ENCODE measurements at regions not wholly inside any gene's neighbourhood (a gene's known extent, or its start where the extent isn't known, plus 50 kb on each side); places are given as distances from the start of the nearest gene placed in this dataset.
"Not testable (repeated sequence)": the region's sequence is repeated elsewhere in the genome, so short reads cannot be mapped to it uniquely, and the experiment has no call there.

DNA sequence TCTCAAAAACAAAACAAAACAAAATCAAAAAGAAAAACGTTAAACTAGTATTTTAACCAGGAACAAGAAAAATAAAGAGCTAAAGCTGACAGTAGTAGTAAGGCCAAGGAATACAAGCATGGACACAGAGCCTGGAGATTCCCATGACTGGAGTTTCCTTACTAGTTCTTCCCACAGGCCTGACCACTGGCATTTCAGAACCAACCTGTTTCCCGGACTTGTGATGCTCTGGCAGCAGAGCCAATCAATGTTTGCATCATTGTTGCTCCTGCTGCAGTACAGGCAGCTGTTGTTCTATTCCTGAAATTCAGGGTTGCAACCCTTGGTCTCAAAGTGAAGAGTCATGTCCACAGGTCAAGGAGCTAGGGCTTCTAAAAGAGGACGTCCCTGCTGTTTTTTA, 111.3 kb upstream of the WARS2 start:
- intact Hi-C loops (cut with micrococcal nuclease), result no loop called here

DNA sequence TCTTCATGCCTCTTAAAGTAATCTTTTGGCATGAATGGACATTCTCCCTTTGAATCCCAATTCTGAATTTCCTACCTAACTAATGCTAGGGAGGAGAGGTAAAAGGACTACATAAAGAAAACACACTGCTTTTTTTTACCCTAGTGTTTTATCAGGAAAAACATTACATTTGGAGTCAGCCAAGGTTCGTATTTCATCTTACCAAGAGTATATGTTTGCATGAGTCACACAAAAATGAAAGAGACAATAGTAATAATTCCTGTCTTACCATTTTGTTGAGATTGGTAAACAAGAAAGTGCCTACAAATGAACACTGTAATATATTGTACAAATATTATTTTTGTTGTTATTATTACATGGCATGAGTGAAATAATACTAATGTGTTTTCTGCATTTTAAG, 112.9 kb upstream of the WARS2 start:
- intact Hi-C loops (cut with micrococcal nuclease), result no loop called here

DNA sequence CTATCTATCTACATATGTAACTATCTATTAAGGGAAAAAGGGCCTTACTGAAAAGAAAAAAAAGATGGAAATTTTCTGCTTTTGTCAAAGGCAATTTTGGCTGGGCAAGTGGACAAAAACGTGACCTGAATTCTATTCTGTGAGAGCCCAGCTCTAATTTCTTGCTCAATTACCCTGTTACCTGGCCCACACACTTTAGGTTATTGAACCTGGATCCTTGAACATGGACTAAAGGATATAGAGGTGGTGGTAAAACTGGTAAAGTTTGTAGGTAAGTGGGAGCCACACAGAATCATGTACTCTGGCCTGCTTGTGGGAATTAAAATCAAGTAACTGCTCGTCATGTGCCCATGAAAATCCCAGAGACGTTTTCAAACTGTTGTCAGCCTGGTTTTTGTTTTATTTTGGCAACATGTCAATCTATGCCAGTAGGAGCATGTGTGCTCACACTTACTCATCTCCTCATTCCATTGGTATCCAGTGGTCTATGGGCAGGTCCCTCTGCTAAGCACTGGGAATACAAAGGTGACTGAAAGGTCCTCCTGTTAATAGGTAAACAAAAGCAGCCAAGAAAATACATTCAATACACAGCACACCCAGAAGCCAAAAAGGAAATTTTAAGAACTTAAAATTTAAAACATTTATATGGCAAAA, 113.7 kb upstream of the WARS2 start:
- intact Hi-C loops (cut with micrococcal nuclease), result no loop called here

DNA sequence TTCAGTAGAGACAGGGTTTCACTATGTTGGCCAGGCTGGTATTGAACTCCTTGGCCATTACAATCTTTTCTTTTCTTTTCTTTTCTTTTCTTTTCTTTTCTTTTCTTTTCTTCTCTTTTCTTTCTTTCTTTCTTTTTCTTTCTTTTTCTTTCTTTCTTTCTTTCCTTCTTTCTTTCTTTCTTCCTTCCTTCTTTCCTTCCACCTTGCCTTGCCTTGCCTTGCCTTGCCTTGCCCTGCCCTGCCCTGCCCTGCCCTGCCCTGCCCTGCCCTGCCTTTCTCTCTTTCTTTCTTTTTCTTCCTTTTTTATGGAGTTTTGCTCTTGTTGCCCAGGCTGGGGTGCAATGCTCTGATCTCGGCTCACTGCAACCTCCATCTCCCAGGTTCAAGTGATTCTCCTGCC, 112.5 kb upstream of the HAO2 start:
- intact Hi-C loops (cut with micrococcal nuclease), result not testable (repeated sequence)

DNA sequence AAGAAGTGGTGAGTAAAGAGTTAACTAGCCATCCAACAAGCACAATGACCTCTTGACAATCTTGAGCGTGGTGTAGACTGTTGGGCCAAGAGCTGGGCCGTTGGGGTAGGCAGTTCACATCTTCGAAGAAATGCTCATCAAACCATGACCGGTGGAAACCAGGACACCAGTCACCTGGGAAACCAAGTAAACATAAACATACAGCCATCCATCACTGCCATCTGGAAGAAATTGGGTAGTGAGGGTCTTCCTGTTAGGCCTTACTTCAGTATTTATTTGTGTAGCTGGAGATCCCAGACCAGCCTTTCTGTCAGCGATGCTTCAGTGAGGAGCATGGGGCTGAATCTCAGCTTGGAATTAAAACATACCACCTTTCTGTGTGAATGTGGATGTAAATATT, 108.1 kb upstream of the HAO2 start:
- intact Hi-C loops (cut with micrococcal nuclease), result no loop called here

DNA sequence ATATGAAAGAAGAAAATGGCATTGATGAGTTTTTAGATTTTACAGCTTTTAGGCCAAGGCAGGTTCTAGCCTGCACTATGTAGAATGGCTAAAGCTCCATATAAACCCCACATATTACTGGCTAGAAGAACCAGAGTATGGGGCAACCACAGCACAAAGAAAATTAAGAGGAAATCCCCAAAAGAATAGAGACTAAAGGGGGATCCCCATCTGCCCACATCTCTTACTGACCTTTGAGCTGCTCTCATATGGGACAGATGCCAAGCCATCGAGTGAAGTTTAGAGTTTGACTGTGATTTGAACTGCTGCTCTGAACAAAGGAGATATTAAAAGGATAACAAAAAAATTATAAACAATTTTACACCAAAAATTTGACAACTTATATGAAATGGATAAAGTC, 102.2 kb upstream of the HAO2 start:
- intact Hi-C loops (cut with micrococcal nuclease), result no loop called here

DNA sequence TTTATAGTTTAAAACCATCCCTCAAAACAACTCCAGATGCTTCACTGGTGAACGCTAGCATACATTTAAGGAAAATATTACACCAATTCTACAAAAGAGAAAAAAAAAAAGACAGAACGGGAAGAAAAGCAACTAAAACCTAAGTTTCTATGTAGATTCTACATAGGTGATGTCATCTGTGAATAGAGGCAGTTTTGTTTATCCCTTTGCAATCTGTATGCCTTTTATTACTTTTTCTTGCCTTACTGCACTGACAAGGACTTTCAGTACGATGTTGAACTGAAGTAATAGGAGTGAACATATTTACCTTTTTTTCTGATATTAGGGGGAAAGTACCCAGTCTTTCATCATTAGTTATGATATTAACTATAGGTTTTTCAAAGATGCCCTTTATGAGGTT, 101.7 kb upstream of the HAO2 start:
- intact Hi-C loops (cut with micrococcal nuclease), result no loop called here

DNA sequence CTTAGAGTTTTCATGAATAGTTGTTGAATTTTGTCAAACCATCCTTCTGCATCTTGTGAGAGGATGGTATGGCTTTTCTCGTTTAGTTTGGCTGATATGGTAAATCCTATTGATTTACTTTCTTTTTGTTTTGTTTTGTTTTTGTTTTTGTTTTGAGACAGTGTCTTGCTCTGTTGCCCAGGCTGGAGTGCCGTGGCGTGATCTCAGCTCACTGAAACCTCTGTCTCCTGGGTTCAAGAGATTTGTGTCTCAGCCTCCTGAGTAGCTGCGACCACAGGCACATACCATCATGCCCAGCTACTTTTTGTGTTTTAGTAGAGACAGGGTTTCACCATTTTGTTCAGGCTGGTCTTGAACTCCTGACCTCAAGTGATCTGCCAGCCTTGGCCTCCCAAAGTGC, 101.3 kb upstream of the HAO2 start:
- intact Hi-C loops (cut with micrococcal nuclease), result not testable (repeated sequence)

DNA sequence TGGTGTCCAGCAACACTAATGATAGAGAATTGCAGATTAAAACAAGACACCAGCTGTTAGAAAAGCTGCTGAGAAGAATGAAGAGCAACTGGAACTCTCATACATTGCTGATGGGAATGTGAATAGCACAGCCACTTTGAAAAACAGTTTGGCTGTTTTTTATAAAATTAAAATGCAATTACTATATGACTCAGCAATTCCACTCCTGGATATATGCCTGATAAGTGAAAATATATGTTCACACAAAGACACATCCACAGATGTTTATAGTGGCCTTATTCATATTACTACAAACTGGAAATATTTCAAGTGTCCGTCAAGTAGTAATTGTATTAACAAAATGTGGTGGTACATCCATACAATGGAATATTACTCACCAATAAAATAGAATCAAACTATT, 99.7 kb upstream of the HAO2 start:
- intact Hi-C loops (cut with micrococcal nuclease), result no loop called here

DNA sequence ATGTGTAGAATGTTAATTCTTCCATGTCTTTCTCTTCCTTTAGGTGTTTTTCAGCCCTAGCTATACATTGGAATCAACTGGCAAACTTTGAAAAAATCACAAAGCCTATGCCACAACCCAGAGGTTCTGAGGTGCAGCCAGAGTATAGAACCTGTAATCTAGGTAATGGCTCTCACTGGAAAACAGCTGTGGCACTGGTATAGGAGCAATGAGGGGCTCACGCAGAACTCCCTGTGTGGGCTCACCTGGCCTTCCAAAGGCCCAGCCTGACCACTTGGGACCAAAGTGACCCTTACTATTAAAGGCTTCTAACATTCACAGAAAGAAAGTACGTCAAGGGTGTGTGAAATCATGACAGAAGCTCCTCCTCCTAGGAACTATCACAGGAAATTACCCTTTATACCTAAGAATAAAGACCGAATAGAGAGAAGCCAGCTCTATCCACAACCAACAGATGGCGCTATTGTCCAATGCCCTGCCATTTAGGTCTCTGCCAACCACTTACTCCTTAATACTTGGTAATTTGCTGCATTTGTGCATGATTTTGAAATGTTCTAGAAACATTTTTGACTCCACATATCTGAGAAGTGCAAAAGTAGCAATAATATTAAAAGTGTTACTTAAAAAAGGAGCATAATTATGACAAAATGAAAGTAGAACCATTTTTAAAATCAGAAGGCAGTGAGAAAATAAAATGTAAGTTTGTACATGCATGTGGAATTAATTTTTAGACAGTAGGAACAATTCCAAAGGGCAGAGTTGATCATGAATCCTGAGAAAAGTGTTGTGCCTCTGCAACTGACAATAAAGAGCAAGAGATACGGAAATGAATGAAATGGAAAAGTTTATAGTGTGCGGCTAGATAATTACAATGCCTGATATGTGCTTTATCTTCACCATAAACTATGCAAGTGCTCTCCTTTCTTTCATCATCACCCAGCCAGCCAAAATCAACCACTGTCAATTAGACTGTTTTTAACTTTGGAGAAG, 93.1 kb upstream of the HAO2 start:
- intact Hi-C loops (cut with micrococcal nuclease), result loop anchor here (1.0 to 5.0 kb wide), 2 partner anchors 92 to 337 kb away; no protein-coding TSS in a partner anchor

DNA sequence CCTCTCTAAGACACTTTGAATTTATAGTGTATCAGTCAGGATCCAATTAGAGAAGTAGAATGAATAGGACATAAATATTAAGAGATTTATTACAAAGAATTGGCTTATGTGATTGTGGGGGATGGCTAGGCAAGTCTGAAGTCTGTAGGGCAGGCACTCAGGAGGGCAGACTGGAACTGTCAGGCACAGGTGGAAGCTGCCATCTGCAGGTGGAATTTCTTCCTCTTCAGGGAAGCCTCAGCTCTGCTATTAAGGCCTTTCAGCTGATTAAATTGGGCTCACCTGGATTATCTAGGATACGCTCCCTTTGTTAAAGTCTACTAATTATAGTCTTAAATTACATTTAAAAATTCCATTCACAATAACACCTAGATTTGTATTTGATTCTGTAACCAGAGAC, 92.0 kb upstream of the HAO2 start:
- intact Hi-C loops (cut with micrococcal nuclease), result loop anchor here (5.0 kb wide), 1 partner anchor 336 kb away; no protein-coding TSS in a partner anchor

DNA sequence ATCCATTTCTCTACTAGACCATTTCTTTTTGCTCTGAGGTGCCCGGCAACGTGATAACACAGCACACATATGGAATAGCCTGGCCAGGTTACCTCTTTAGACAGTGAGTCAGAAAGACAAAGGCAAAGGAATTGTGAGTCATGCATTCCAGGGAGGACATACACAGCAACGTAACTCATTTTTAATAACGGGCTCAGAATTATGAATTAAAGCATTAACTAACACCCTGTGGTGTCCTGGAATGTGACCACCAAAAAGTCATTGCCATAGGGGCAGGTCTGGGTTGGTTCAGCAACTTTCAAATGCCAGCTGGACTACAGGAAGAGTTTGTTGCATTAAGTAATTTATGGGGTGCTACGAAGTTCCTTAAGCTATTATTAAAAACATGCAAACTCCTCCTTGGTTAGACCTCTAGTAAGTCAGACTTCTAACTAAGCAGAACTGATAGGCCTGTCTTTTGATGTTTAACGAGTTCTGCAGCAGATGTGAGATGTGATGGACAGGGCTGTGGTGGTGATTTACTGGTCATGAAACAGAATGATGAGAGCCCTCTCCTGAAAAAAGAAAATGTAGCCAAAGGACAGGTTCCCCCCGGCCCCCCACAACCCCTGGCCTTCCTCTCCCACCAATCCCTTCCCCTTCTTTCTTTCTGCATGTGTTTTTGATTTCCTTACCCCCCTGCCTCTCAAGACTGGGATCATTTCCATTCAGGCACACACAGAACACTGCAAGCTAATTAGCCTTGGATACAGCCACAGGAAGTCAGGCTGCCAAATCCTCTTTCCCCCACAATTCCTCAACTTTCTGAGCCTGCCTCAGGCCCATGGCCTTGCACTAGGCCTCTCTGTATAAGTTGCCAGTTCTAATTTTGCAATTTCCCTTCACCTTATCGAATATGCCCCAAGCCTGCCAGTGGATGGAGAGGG, 88.9 kb upstream of the HAO2 start:
- intact Hi-C loops (cut with micrococcal nuclease), result loop anchor here (5.0 kb wide), 1 partner anchor 333 kb away; no protein-coding TSS in a partner anchor

DNA sequence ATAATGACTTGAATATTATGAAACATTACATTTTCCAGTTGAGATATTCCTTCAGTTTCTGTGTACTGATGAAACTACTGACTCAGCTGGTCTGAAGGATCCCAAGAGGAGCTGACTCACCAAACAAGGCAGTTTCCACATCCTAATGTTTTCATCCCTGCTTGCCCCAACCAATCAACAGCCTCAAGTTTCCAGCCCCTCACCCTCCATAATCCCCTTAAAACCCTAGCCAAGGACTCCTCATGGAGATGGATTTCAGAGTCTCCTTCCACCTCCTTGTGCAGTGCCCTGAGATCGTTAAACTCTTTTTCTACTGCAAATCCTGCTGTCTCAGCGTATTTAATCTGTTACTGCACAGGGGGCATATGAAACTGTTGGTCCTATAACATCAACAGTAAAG, 83.1 kb upstream of the HAO2 start:
- intact Hi-C loops (cut with micrococcal nuclease), result no loop called here

DNA sequence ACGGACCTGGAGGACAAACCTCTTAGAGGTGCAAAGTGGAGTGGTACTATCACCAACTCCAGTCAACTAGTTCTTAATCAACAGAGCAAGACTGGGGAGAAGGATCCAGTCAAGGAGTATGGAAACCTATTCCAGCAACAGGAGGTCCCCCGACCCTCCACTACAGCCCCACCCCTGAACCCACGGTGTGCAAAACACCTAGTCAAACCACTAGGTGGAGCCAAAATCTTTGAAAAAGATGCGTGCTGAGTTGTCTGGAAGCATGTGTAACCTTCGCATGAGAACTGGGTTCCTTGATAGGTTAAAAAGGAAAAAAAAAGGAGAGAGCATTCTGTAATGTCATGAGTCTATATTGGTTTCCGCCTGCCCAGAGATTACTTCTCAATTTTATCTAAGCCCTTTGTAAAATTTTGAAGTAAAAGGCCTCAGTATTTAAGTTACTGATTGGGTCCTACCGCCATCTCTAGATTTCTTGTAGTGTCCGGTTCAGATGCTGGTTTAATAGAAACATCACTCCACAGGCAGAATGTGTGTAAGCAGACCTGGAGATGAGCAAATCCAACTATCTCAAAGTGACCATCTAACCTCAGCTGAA, 81.9 kb upstream of the HAO2 start:
- intact Hi-C loops (cut with micrococcal nuclease), result loop anchor here (1.0 to 2.0 kb wide), 3 partner anchors 40 to 388 kb away; no protein-coding TSS in a partner anchor

DNA sequence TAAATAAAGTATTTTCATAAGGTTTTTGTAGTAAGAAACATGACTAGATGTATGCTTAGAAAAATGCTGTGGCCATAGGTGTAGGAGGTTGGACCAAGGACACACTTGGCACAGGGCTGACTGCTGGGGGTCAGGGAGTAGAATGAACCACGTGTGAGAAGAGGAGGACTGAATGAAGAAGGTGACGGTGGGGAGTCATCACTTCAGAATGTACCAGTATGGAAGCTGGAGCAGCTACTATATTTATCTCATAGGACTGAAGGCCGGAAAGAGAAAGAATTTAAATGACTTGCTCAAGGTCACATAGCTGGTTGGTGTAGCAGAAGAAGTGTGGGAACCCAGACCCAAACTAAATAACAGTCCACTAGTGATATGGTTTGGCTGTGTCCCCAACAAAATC, 79.8 kb upstream of the HAO2 start:
- intact Hi-C loops (cut with micrococcal nuclease), result no loop called here

DNA sequence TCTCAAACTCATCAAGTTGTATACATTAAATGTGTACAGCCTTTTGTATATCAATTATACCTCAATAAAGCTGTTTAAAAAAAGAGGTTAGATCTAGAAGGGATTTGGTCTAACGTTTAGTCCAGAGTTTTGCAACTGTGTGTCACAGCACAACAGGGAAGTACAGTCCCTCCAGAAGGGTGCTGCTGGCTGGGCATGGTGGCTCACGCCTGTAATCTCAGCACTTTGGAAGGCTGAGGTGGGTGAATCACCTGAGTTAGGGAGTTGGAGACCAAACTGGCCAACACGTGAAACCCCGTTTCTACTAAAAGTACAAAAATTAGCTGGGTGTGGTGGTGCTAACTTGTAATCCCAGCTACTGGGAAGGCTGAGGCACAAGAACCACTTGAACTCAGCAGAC, 78.3 kb upstream of the HAO2 start:
- intact Hi-C loops (cut with micrococcal nuclease), result no loop called here

DNA sequence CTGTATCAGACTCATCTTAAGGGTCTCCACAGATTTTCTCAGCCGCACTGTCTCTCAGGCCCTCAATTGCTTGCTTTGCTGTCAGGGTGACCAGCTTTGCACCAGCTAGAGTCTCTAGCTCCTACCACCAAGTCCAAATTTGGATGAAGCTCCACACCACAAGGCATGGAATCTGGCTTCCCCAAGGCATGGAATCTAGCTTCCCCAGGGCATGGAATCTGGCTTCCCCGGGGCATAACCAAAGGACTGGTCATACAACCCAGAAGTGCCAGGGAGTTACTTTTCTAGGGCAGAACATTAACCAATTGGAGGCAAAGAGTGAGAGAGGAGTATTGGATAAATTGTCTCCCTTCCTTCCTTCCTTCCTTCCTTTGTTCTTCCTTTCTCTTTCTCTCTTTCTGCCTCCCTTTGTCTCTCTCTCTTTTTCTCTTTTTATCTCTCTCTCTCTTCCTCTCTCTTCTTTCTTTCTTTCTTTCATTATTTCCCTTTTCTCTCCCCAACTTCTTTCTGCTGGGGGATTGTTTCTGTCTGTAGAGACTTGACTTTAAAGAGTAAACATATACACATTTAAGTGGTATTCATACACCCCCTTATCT, 76.9 kb upstream of the HAO2 start:
- intact Hi-C loops (cut with micrococcal nuclease), result no loop called here

DNA sequence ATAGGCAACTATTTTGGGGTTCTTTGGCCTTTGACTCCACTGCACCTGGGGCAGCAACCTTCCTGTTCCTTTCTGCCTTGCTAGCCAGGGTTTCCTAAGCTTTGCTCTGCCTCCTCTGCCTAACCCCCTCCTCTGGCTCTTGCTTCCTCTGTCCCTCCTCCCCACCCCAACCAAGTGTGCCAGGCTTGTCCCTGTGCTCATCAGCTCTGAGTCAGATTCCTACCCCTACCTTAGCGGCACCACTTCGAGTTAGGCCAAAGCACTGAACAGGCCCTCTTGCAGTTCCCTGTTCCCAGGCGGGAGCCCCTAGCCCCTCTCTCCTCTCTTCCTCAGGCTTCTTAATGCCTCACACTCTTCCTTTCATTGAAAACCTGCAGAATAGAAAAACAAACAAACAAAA, 74.8 kb upstream of the HAO2 start:
- intact Hi-C loops (cut with micrococcal nuclease), result no loop called here

DNA sequence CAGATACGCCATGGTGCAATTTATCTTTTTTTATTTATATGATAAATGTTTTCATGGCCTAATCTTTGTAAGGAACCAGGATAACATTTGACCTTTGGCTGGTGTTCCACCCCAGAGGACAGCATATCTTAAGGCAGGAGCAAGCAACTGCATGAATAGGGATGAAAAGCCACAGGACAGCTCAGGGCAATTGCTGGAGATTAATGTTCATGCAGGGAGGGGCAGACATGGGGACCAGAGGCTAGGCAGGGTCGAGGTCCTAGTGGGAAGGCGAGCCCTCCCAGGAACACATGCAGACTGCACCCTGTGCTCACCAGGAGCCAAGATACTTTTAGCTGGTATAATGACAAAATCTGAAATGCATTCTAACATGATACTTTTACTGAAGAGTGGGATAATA, 74.4 kb upstream of the HAO2 start:
- intact Hi-C loops (cut with micrococcal nuclease), result no loop called here

DNA sequence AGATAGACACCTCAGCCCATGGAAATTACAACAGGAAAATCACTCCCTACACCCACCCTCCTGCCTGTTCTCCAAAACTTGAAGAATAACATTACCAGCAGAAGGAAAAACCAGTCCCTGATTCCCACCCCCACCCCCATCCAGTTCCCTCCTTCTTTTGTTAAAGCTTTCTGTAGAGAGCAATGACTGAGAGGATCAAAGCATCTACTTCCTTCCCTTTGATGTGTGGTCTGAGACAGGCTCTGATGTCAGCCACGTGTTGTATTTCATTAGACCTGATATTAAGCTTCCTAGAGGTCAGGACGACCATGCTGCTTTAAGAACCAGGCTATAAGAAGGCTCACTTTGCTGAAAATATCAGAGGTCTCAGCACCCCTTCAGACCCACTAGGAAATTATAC, 73.9 kb upstream of the HAO2 start:
- intact Hi-C loops (cut with micrococcal nuclease), result no loop called here
